Osteocyte (in vitro differentiated cells): ENCODE measurements at regions not wholly inside any gene's neighbourhood (a gene's known extent, or its start where the extent isn't known, plus 50 kb on each side); places are given as distances from the start of the nearest gene placed in this dataset.

ENCODE experiments used
- DNase-seq: peaks from one replicate; pipeline ENCODE4 v3.0.0; 2021; ENCODE audit warnings: mixed read lengths; ENCODE audit not compliant: unreplicated experiment; ENCODE audit errors: extremely low spot score
- H3K27ac Mint-ChIP-seq: one replicate; pipeline ENCODE4 v1.8.0; 2021; ENCODE audit warnings: mild to moderate bottlenecking, mixed read lengths; ENCODE audit not compliant: unreplicated experiment
- H3K27me3 Mint-ChIP-seq: one replicate; pipeline ENCODE4 v1.8.0; 2021; ENCODE audit warnings: mixed read lengths; ENCODE audit not compliant: unreplicated experiment
- H3K36me3 Mint-ChIP-seq: one replicate; pipeline ENCODE4 v1.8.0; 2021; ENCODE audit warnings: mixed read lengths; ENCODE audit not compliant: unreplicated experiment
- H3K4me1 Mint-ChIP-seq: one replicate; pipeline ENCODE4 v1.8.0; 2021; ENCODE audit warnings: mixed read lengths; ENCODE audit not compliant: unreplicated experiment
- H3K4me3 Mint-ChIP-seq: one replicate; pipeline ENCODE4 v1.8.0; 2021; ENCODE audit warnings: mild to moderate bottlenecking, moderate library complexity, mixed read lengths; ENCODE audit not compliant: unreplicated experiment
- H3K9me3 Mint-ChIP-seq: one replicate; pipeline ENCODE4 v1.8.0; 2021; ENCODE audit warnings: mixed read lengths; ENCODE audit not compliant: unreplicated experiment
- CTCF ChIP-seq: fragments of 200-600 bp; sonication (generic); IDR thresholded peaks from 2 replicates; pipeline ENCODE4 v1.5.0; 2021; ENCODE audit warnings: antibody characterized with exemption, mild to moderate bottlenecking, moderate library complexity

GRCh38 chr14:32019276-32019675, 57.8 kb upstream of the ARHGAP5 start:
- no peak for DNase-seq
- Mint-ChIP-seq H3K27me3 (peaks cover 5% of the 10 kb centered on the region), H3K4me1 (no peaks in the 10 kb centered on the region), H3K27ac (no peak overlapping the region), H3K4me3 (no peak overlapping the region), H3K36me3 (no peaks in the 10 kb centered on the region), H3K9me3 (no peaks in the 10 kb centered on the region)
- no peak for TF ChIP-seq CTCF

GRCh38 chr14:32020882-32021281, 56.2 kb upstream of the ARHGAP5 start:
- no peak for TF ChIP-seq CTCF
- Mint-ChIP-seq H3K4me1 (no peaks in the 10 kb centered on the region), H3K4me3 (no peak overlapping the region), H3K27me3 (peaks cover 9% of the 10 kb centered on the region), H3K36me3 (no peaks in the 10 kb centered on the region), H3K27ac (no peak overlapping the region), H3K9me3 (no peaks in the 10 kb centered on the region)
- no peak for DNase-seq

- Mint-ChIP-seq H3K27me3 (peaks cover 12% of the 10 kb centered on the region), H3K4me1 (no peaks in the 10 kb centered on the region), H3K9me3 (no peaks in the 10 kb centered on the region), H3K4me3 (no peak overlapping the region), H3K36me3 (no peaks in the 10 kb centered on the region), H3K27ac (no peak overlapping the region)
- no peak for DNase-seq
- no peak for TF ChIP-seq CTCF
These were observed 55.8 kb upstream of the ARHGAP5 start for GRCh38 chr14:32021341-32021740.

- H3K27ac Mint-ChIP-seq: no peak overlapping the region
- H3K27me3 Mint-ChIP-seq: peaks cover 17% of the 10 kb centered on the region
- TF ChIP-seq CTCF: no peak
- H3K9me3 Mint-ChIP-seq: no peaks in the 10 kb centered on the region
- no peak for DNase-seq
- H3K4me1 Mint-ChIP-seq: no peaks in the 10 kb centered on the region
- H3K4me3 Mint-ChIP-seq: no peak overlapping the region
- H3K36me3 Mint-ChIP-seq: no peaks in the 10 kb centered on the region
These were observed 54.6 kb upstream of the ARHGAP5 start for GRCh38 chr14:32022525-32022924.

- H3K9me3 Mint-ChIP-seq: no peaks in the 10 kb centered on the region
These were observed 54.1 kb upstream of the ARHGAP5 start for GRCh38 chr14:32022938-32023466.

More at GRCh38 chr14:32022938-32023466, 54.1 kb upstream of the ARHGAP5 start:
- Mint-ChIP-seq H3K27me3 (peaks cover 15% of the 10 kb centered on the region), H3K4me3 (no peak overlapping the region), H3K36me3 (no peaks in the 10 kb centered on the region), H3K4me1 (no peaks in the 10 kb centered on the region), H3K27ac (no peak overlapping the region)
- TF ChIP-seq CTCF: no peak
- no peak for DNase-seq
